Stimulated activated CD8-positive, alpha-beta memory T cell treated with anti-CD3 and anti-CD28 coated beads, Interleukin-15, amount 100 ng/mL, for 48 hours (primary cell): ENCODE measurements at regions not wholly inside any gene's neighbourhood (a gene's known extent, or its start where the extent isn't known, plus 50 kb on each side); places are given as distances from the start of the nearest gene placed in this dataset.
"Not testable (repeated sequence)": the region's sequence is repeated elsewhere in the genome, so short reads cannot be mapped to it uniquely, and the experiment has no call there.

Source experiments
- DNase-seq, 2 donors: peaks; one replicate each; pipeline ENCODE4 v3.0.0-alpha.2; 2020; ENCODE audit warnings: low read depth in 2 of 2

DNA sequence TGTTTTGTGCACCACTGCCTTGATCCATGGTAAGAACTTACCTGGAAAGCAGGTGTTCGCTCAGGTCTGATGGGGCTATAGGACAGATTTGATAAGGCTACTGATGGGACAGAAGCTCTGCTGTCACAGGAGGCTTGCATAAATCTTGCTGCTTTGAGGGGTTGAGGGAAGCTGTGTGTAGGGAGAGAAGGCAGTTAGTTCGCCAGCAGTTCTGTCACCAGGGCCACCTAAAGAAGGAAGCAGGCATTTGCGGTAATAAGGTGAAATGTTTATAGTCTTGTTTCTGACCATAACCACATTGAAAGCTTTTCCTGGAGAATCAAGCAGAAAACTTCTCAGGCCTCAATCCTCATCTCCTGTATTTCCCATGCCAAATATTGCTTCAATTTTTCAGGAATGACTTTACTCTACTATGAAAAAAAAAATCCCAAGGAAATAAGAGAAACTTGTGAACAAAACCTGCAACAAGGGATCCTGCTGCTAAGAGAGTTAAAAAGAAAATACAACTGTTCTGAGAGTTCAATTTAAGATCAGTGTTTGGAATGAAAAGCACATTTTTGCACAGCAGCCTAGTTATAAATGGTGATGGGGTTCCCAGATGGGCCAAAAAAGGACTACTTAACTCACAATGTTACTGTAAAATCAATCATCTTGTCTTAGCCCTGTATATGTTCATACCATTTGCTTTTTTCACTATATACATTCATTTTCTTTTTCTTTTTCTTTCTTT, 122.0 kb upstream of the RANBP3L start:
- no peak for DNase-seq

DNA sequence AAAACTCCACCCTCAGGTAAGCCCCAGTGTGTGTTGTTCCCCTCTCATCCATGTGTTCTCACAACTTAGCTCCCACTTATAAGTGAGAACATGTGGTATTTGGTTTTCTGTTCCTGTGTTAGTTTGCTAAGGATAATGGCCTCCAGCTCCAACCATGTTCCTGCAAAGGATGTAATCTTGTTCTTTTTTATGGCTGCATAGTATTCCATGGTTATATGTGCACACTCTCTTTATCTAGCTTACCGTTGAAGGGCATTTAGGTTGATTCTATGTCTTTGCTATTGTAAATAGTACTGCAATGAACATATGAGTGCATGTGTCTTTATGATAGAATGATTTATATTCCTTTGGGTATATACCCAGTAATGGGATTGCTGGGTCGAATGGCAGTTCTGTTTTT, 124.4 kb upstream of the RANBP3L start:
- DNase-seq = not testable (repeated sequence)

DNA sequence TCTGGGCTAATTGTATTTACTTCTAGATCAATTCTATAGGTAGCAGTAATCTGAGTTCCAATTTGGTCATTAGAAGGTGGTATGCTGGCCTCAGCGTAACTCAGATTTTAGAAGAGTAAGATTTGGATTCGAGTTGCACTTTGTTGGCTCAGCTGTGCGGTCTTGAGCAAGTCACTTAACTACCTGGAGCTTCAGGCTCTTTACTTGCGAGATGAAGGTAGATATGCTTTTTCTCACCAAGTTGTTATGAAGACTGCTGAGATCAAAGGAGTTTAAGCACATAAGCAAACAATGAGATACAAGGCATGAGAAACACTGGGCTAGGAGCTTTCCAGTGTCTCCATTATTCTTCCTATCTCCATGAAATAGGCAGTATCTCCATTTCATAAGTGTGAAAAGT, 133.8 kb upstream of the RANBP3L start:
- no peak for DNase-seq

DNA sequence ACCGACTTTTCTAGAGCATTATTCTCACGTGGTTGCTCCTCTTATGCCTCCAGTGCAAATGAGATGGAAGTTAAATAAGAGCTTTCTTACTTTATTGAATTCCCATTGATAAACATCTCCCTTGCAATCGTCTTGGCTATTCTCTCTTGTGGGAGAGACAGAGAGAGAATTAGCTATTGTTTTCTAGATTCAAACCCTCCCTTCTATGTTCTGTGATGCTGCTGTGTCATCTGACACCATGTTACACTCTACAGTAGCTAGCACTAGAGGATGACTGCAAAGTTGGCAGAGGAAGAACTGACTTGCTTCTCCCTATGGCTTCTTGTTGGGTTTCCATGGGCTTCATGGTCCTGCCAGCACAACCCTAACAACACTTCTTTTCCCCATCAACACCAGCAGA, 134.6 kb upstream of the RANBP3L start:
- no peak for DNase-seq

DNA sequence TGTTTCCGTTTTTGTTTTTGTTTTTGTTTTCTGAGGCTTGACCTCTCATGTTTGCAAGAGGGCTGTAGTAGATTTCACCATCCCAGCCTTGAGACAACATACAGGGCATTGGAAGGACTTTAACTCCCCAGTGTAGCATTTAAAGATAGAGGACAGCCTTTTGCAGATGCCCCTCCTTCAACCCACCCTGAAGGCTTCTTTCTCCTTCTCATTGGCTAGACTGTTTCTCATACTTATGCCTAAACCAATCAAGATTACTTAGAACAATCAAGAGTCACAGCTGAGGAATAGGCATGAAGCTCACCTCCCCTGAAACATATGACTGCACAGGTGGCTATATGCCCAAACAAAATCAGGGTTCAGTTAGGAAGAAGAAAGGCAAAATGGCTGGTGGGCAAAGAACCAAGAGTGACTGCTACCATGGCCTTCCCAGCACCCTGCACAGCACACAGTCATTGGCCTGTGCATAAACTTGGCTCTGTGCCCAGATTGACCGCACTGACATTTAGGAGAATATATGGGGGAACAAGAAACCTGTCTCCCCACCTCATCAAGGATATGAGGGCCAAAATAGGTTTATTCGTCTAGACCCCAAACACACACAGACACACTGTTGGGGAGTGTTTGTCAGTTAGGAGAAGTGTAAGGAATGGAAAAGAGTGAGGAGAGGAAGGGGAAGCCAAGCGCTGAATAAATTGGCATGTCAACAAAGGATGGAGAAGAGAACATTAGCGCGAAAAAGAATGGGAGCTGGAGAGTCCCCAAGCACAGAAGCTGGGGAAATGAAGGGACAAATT, 137.3 kb upstream of the RANBP3L start:
- DNase-seq = no peak

DNA sequence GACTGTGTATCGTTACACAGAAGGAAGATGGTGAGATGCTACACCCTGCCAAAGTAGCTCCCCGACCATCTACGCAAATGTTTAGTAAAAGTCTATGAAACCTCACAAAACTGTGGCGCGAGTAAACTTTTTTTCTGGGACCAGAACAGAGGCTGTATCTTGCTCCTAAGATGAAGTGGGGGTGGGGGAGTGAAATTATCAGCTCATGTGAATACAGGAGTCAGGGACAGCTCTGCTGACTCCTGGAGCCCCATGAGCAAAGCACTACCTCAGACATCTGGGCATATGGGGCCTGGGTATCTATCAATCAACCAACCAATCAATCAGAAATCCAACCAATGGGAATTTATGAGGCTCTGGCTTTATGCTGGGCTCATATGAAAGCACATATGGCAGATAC, 138.6 kb upstream of the RANBP3L start:
- DNase-seq = no peak

DNA sequence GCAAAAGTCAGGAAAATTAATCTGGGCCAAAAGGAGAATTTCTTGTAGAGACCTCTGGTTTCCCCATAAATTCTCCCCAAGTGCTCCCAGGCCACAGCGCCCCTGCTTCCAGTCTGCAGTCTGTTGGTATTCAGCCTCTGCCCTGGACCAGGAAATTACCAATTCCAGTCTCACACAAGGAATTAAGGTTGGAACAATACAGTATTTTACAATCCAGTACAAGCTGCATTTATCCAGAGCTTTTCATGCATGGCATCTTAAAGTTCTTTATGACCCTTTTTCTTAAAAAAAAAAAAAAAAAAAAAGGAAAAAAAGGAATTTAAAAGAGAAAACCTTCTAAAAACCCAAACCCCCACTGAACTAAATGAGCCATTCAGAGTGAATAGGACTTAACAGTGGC, 139.6 kb upstream of the RANBP3L start:
- no peak for DNase-seq

DNA sequence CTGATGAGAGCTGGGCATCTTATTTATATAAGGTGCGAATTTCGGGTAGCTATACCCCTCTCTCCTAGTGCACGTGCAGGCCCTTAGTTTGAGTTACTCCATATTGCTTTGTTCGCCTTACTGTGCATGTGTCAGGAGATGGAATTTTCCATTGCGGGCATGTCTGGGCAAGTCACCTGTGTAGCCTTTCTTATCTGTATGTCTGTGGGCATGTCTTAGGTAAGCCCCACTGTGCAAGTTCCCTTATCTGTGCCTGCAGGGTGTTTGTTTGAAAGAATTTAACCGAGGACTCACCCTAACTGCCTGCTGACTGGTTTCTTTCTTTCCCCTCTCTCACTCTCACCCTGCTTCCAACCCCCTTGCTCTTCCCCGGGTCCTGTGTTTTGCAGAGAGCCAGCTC, 140.7 kb upstream of the RANBP3L start:
- no peak for DNase-seq

DNA sequence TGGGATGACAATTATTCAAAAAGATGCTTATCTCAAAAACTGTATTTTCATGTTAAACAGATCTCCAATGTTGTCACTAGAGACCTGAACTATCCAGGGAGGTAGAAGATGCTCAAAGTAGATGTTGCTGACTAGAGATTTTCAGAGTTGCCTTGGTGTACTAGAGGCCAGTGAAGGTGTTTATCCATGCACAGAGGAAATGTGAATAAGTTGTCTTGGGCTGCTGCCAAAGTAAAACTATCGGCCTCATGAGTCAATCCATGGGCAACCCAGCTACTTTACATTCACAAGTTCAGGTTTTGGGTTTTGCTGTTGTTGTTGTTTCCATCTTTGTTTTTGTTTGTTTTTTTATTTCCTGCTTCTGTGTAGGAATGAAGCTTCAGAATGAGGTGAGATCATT, 141.1 kb upstream of the RANBP3L start:
- no peak for DNase-seq

DNA sequence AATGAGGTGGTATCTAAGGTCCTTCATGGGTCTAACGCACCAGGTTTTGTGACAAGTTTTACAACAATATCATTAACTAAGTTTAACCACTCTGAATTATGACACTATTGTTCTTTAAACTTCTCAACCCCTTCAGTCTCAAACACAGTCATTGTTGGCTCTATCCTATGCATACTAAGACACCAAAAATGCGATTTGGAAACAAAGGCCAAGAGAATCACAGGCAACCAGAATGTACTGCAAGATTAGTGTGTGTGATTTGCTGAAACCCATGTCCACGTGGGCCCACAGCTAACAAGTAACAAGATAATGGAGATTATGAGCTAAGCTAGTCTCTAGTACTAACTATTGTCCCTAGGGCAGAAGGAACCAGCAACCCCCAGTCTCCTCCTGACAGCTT, 142.2 kb upstream of the RANBP3L start:
- no peak for DNase-seq

DNA sequence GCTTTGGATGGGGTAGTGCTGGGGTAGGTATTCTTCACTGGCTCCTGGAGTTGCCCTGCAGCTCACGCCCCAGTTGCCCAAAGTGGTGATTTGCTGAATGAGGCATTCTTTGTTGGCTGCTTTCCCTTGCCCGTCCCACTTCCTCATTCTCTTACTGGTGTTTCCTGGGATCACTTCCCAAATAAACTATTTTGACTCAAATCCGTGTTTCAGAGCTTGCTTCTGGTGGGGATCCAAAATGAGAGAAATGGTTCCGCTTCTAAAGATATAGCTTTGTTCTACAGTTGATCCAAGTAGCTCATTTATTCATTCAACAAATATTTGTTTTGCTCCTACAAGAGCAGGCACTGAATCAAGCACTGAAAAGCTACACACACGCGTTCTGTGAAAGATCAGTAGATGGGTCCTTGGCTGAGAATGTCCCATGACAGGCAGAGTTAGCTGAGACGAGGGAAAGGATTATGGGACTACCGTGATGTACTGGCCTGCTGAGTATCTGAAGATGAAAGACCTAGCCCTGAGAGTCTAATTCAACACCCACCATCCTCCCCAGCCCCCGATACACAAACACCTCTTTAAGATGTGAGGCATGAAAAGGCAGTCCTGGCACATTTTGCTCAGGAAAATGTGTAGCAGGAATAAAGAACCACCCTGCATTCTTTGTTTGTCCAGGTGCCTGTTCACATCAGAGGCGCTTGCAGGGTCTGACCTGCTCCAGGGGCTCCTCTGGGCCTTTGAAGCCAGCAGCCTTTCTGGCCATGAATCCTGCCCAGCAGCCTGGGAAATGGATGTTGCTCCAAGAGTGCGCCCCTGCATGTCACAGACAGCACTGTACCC, 143.1 kb upstream of the RANBP3L start:
- DNase-seq = no peak

DNA sequence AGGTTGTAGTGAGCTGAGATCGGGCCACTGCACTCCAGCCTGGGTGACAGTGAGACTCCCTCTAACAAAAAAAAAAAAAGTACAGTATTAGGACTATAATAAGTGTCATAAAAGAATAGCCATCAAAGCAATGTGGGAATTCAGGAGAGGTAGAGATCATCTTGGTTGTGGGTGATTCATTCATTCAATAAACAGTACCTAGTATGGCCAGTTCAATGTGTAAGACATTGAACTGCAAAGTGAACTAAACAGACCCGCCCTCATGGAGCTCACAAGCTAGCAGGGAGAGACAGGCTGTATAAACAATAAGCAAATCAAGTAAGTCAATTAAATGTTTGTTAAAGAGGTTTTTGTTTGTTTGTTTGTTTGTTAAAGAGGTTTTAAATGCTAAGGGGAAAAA, 146.1 kb upstream of the RANBP3L start:
- DNase-seq = no peak

DNA sequence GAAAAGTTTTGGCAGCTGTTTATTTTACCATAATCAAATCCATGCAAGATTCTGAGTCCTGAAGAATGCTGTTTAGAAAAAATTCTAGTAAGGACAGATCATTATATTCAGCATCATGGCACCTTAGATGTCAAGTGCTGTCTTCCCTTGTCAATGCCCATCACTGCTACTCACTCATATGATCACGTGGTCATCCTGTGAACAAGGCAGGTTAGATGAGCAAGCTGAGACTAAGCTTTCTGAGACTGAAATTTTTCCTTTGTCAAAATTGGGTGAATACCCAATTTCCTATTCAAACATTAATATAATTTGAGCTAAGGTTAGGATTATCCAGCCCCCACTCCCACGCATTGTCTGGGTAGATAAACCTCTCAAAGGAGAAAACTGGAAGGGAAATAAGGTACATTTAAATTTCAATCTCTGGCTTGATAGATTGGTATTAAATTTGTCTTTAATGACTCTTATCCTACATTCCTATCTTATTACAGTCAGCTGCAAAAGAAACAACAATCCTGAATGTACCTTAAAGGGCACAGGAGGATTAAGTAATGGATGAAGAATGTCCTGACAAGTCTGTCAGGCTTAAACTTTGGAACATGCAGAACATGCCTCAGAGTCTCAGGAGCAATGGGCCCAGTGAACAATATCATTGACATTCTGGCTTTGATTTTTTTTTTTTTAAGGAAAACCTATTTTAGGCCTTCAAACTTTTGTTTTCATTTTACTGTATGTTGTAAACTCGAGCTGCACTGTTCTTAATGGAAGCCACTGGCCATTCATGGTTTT, 148.7 kb upstream of the RANBP3L start:
- no peak for DNase-seq

DNA sequence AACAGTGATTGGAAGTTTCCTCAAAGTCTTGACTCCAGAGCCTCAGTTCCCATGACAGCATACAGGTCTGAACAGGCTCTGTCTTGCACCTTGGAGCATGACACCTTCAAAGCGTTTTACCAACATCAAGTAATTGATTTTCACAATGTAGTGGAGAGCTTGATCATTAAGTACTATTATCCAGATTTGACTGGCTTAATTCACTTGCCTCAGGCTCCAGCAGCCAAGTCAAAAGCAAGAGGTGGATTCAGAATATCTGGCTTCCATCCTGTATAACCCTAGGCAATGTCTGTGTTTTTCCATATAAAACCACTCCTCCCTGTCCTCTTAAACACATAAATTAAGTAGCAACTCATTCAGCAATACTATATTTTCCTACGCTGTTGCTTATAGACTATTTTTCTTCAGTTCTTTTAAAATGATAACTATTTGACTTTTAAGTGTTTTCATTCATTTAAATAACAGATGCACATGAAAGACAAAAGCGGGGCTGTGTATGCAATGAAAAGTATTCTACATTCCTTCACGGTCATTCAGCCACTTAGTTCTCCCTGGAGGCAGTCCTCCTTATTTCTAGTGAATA, 150.8 kb upstream of the RANBP3L start:
- DNase-seq = no peak

DNA sequence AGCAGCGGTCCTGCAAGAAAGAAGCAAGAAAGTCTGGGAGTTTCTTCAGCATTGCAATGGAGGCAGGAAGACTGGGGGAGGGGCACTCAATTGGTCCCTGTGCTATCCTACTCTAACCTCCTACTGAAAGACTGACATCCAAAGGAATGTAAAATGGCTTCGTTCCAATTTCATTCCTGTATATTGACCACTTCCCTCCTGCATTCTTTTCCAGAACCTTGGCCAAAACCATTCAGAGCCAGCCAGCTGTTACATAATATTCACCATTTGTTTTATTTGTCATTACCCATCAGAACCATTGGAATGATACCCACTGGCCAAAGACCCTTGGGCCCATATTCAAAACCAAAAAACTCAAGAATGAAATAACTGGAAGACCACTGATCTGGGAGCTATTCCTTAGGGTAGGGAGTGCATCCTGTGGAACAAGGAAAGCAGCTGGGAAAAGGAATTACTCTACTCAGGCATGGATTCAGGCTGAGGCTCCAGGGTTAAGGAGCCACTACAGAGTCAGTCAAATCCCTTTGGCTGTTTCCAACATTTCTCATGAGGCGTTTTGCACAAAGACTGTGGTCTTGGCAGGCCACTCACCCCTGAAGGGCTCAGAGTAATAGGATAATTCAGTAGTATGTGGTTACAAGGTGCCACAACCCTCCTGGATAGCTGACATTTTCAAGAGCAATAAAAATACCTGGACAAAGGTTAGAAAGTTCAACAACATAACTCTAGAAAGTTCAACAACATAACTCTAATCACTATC, 148.7 kb upstream of the SLC1A3 start:
- DNase-seq = no peak

DNA sequence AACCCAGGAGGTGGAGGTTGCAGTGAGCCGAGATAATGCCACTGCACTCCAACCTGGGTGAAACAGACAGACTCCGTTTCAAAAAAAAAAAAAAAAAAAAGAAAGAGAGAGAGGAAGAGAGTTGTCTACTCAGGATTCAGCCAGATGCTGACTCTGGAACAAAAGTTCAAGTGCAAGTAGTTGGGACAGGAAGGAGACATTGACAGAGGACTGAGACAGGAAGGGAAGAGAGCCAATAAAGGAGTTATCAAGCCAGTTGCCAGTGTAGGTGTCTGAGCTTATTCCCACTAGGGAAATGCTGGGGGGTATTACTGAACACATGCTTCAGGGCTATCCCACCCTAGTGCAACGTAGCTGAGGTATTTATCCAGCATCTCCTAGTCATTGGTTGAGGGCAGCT, 147.7 kb upstream of the SLC1A3 start:
- DNase-seq = no peak

DNA sequence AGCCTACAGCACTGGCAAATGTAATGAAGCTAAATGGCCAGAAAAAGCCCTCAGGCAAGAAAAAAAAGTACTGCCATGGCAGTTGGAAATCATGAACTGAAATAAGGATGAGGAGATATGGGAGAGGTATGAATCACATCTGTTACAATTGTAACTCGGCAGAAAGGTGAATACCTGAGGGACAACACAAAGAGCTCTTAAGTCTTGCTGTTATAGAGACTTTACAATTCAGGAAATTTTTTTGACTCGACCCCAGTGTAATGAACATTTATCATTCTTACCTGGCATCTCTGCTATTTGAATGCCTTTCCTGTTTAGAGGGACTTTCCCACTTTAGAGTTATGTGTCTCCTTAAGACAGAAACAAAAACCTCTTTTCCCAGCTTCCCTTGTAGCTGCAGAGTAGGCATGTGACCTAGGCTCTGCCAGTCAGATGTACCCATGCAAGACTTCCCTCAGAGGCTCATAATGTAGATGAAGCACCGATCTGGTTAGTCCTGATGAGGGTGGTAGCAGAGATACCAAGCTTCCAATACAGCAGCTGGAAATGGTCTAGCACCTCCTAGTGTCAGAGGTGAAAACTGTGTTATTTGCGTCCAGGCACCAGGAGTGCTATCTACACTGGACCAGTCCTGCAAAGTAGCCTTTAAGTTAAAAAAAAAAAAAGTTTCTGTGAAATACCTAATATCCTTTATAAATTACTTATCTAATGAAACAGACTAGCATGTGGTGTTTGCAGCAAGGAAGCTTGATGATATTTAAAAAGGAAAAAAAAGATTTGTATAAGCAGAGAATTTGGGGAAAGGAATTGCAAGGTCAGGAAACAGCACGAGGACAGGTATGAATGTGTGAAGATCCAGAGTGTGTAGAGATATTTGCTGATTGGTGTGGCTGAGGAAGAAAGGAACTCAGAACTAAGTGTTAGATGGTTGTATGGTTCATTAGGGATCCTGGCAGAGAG, 146.9 kb upstream of the SLC1A3 start:
- DNase-seq = no peak

DNA sequence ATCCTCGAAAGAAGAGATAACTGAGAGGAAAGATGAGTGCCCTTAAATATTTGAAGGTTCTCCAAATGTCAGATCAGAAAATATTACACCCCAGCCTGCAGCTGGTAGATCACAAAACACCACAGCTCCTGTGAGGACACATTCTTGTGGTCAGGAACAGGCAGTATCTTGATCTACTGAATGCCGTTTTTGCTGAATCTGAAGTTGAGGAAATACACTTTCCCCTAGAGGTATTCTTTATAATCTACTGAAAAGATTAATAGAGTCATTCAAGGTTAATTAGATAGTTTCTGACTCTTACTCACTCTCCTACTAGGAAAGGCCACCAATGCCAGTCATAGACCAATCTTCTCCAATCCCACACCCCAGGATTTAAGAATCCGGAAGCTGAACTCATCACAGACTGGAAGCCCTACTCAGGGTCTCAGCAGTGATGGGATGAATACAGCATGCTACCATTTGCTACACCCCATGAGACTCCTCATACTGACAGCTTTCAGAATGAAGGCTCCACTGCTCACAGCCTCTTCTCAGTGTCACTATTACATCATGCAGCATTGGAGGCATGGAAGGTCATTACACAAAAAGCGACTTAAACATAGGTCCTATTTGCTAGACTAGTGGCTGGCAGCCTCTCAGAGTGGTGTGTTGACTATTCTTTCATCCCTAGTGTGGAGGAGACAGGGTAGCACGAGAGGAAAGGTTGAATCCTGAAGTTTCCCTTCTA, 143.9 kb upstream of the SLC1A3 start:
- DNase-seq = no peak

DNA sequence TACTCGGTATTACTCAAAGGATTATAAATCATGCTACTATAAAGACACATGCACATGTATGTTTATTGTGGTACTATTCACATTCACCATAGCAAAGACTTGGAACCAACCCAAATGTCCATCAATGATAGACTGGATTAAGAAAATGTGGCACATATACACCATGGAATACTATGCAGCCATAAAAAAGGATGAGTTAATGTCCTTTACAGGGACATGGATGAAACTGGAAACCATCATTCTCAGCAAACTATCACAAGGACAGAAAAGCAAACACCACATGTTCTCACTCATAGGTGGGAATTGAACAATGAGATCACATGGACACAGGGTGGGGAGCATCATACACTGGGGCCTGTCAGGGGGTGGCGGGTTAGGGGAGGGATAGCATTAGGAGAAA, 130.5 kb upstream of the SLC1A3 start:
- DNase-seq = not testable (repeated sequence)
